HEK293 (cell line): ENCODE measurements at regions not wholly inside any gene's neighbourhood (a gene's known extent, or its start where the extent isn't known, plus 50 kb on each side); places are given as distances from the start of the nearest gene placed in this dataset.

Source experiments
- CTCF ChIA-PET: fragments of 350-600 bp; formaldehyde crosslinking; extraction: SDS; loops from one replicate; lab custom pipeline; 2021; ENCODE audit warnings: antibody characterized with exemption; lab: Yijun Ruan, JAX
- POLR2A ChIA-PET: fragments of 300-600 bp; formaldehyde crosslinking; extraction: SDS; loops from one replicate; lab custom pipeline; 2020; ENCODE audit warnings: antibody characterized with exemption, inconsistent platforms; lab: Yijun Ruan, JAX
- H3K27ac ChIP-seq: fragments of 200-500 bp; sonication (Bioruptor generic); 2 replicates; pipeline ENCODE4 v1.5.1; 2014; ENCODE audit warnings: low read depth, low read length, control low read depth, inconsistent platforms; ENCODE audit errors: extremely low read depth
- H3K36me3 ChIP-seq, 2 experiments: fragments of 200-500 bp in 1 of 2; sonication (Bioruptor generic) in 1 of 2; 1 replicate in 1 of 2; 2 replicates in 1 of 2; pipeline ENCODE4 v1.5.1; 2014 to 2017; ENCODE audit warnings: inconsistent platforms in 2 of 2, low read length in 2 of 2; ENCODE audit not compliant: control insufficient read depth in 2 of 2, insufficient read depth in 1 of 2
- H3K4me1 ChIP-seq: fragments of 200-500 bp; sonication (Bioruptor generic); 2 replicates; pipeline ENCODE4 v1.5.1; 2014; ENCODE audit warnings: mild to moderate bottlenecking, low read length, inconsistent platforms; ENCODE audit not compliant: control insufficient read depth, insufficient read depth
- H3K4me3 ChIP-seq: 2 replicates; pipeline ENCODE4 v1.5.1; 2011; ENCODE audit warnings: low read depth, mild to moderate bottlenecking, control low read depth, low read length, moderate library complexity
- H3K9me3 ChIP-seq: fragments of 200-500 bp; sonication (Bioruptor generic); 2 replicates; pipeline ENCODE4 v1.5.1; 2014; ENCODE audit warnings: low read depth, low read length, inconsistent platforms; ENCODE audit not compliant: control insufficient read depth, insufficient read depth
- HOXD13 ChIP-seq: sonication (generic); formaldehyde crosslinking; IDR thresholded peaks from 2 replicates; pipeline ENCODE4 v1.8.0; 2022; ENCODE audit warnings: missing genetic modification reagents, borderline replicate concordance
- IKZF3 ChIP-seq: fragments of 450-650 bp; IDR thresholded peaks from 2 replicates; pipeline ENCODE4 v1.5.0; 2018; ENCODE audit warnings: missing biosample characterization, mild to moderate bottlenecking, missing genetic modification characterization, moderate library complexity
- SCRT1 ChIP-seq: fragments of 450-650 bp; formaldehyde crosslinking; IDR thresholded peaks from 2 replicates; pipeline ENCODE4 v1.5.1; 2016; ENCODE audit warnings: missing biosample characterization, missing genetic modification characterization, borderline replicate concordance
- ZBTB7A ChIP-seq: fragments of 450-650 bp; formaldehyde crosslinking; IDR thresholded peaks from 2 replicates; pipeline ENCODE4 v1.5.1; 2016; ENCODE audit warnings: low read depth, missing biosample characterization, missing genetic modification characterization
- ZNF10 ChIP-seq: fragments of 450-650 bp; formaldehyde crosslinking; IDR thresholded peaks from 2 replicates; pipeline ENCODE4 v1.5.1; 2017; ENCODE audit warnings: missing biosample characterization, missing genetic modification characterization
- ZNF121 ChIP-seq: fragments of 450-650 bp; formaldehyde crosslinking; IDR thresholded peaks from 2 replicates; pipeline ENCODE4 v1.5.1; 2016; ENCODE audit warnings: missing biosample characterization, missing genetic modification characterization
- ZNF19 ChIP-seq: fragments of 450-650 bp; formaldehyde crosslinking; IDR thresholded peaks from 2 replicates; pipeline ENCODE4; 2016; ENCODE audit warnings: missing biosample characterization, missing genetic modification characterization, low read depth
- ZNF211 ChIP-seq: fragments of 450-650 bp; formaldehyde crosslinking; IDR thresholded peaks from 2 replicates; pipeline ENCODE4 v1.5.1; 2016; ENCODE audit warnings: low read depth, missing biosample characterization, missing genetic modification characterization
- ZNF274 ChIP-seq, 2 experiments: fragments of 200-500 bp in 1 of 2; fragments of 450-650 bp in 1 of 2; sonication (Bioruptor generic) in 1 of 2; formaldehyde crosslinking in 1 of 2; IDR thresholded peaks; 2 replicates each; pipeline versions ENCODE4 v1.5.1 to v1.6.1; 2014 to 2016; ENCODE audit warnings: borderline replicate concordance in 1 of 2, inconsistent platforms in 1 of 2, low read length in 1 of 2, missing biosample characterization in 1 of 2, missing genetic modification characterization in 1 of 2
- ZNF324 ChIP-seq: fragments of 450-650 bp; formaldehyde crosslinking; IDR thresholded peaks from 2 replicates; pipeline ENCODE4 v1.5.1; 2016; ENCODE audit warnings: missing biosample characterization, missing genetic modification characterization
- ZNF558 ChIP-seq: fragments of 450-650 bp; formaldehyde crosslinking; IDR thresholded peaks from 2 replicates; pipeline ENCODE4 v1.5.1; 2016; ENCODE audit warnings: missing biosample characterization, missing genetic modification characterization
- ZNF585B ChIP-seq: fragments of 450-650 bp; formaldehyde crosslinking; IDR thresholded peaks from 2 replicates; pipeline ENCODE4 v1.5.1; 2016; ENCODE audit warnings: missing biosample characterization, missing genetic modification characterization
- ZNF596 ChIP-seq: fragments of 450-650 bp; IDR thresholded peaks from 2 replicates; pipeline ENCODE4 v1.5.0; 2018; ENCODE audit warnings: missing biosample characterization, mild to moderate bottlenecking, missing genetic modification characterization, moderate library complexity
- ZNF624 ChIP-seq: fragments of 450-650 bp; formaldehyde crosslinking; IDR thresholded peaks from 2 replicates; pipeline ENCODE4 v1.5.1; 2017; ENCODE audit warnings: missing biosample characterization, missing genetic modification characterization
- ZNF76 ChIP-seq: fragments of 450-650 bp; formaldehyde crosslinking; IDR thresholded peaks from 2 replicates; pipeline ENCODE4; 2016; ENCODE audit warnings: low read depth, missing biosample characterization, missing genetic modification characterization, borderline replicate concordance
- TF ChIP-seq, protein P1 (sequence below): fragments of 450-650 bp; formaldehyde crosslinking; IDR thresholded peaks from 2 replicates; pipeline ENCODE4 v1.5.1; 2016; ENCODE audit warnings: missing biosample characterization, missing genetic modification characterization
- TF ChIP-seq, protein P2 (sequence below): fragments of 450-650 bp; formaldehyde crosslinking; IDR thresholded peaks from 2 replicates; pipeline ENCODE4 v1.5.1; 2017; ENCODE audit warnings: missing biosample characterization, missing genetic modification characterization
- TF ChIP-seq, protein P3 (sequence below): fragments of 450-650 bp; formaldehyde crosslinking; IDR thresholded peaks from 2 replicates; pipeline ENCODE4 v1.5.1; 2017; ENCODE audit warnings: missing biosample characterization, mild to moderate bottlenecking, missing genetic modification characterization, moderate library complexity
- TF ChIP-seq, protein P4 (sequence below): fragments of 450-650 bp; formaldehyde crosslinking; IDR thresholded peaks from 2 replicates; pipeline ENCODE4 v1.5.1; 2016; ENCODE audit warnings: missing biosample characterization, missing genetic modification characterization
- TF ChIP-seq, protein P5 (sequence below): fragments of 450-650 bp; formaldehyde crosslinking; IDR thresholded peaks from 2 replicates; pipeline ENCODE4 v1.5.1; 2016; ENCODE audit warnings: missing biosample characterization, missing genetic modification characterization
- TF ChIP-seq, protein P6 (sequence below): fragments of 450-650 bp; formaldehyde crosslinking; IDR thresholded peaks from 2 replicates; pipeline ENCODE4 v1.5.1; 2016; ENCODE audit warnings: missing biosample characterization, missing genetic modification characterization

DNA sequence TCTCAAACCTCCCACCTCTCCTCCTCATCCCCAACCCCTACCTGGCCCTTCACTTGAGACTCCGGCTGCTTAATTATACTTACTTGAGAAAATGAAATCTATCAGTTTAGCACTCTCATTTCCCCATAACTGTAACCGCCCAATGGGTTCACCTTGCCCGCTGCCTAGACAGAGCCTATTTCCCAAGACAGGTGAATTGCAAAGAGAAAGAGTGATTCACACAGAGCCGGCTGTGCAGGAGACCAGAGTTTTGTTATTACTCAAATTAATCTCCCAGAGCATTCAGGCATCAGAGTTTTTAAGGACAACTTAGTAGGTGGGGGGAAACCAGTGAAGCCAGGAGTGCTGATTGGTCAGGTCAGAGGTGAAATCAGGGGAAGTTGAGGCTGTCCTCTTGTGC lies 301.4 kb upstream of the CDYL start:
- Histone ChIP-seq H3K9me3 (no peaks in the 10 kb centered on the region), H3K4me3 (no peak overlapping the region), H3K4me1 (no peaks in the 10 kb centered on the region), H3K27ac (no peak overlapping the region), H3K36me3 (no peaks in the 10 kb centered on the region)
- TF ChIP-seq, protein P1, sequence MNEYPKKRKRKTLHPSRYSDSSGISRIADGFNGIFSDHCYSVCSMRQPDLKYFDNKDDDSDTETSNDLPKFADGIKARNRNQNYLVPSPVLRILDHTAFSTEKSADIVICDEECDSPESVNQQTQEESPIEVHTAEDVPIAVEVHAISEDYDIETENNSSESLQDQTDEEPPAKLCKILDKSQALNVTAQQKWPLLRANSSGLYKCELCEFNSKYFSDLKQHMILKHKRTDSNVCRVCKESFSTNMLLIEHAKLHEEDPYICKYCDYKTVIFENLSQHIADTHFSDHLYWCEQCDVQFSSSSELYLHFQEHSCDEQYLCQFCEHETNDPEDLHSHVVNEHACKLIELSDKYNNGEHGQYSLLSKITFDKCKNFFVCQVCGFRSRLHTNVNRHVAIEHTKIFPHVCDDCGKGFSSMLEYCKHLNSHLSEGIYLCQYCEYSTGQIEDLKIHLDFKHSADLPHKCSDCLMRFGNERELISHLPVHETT (tag by site-specific recombination), result no peak
- TF ChIP-seq SCRT1 (no peak), ZNF324 (tag by site-specific recombination) (no peak), ZNF10 (tag by site-specific recombination) (no peak), IKZF3 (tag by site-specific recombination) (no peak), ZNF121 (tag by site-specific recombination) (no peak), HOXD13 (CRISPR knock-in tag) (no peak), ZNF211 (tag by site-specific recombination) (no peak), ZNF274 (IDR thresholded peaks at IDR 0.05; ENCODE audit: low read length) (no peak), ZNF274 (tag by site-specific recombination; IDR thresholded peaks at IDR 0.05; ENCODE audit: borderline replicate concordance) (no peak), ZNF585B (no peak)
- TF ChIP-seq, protein P2, sequence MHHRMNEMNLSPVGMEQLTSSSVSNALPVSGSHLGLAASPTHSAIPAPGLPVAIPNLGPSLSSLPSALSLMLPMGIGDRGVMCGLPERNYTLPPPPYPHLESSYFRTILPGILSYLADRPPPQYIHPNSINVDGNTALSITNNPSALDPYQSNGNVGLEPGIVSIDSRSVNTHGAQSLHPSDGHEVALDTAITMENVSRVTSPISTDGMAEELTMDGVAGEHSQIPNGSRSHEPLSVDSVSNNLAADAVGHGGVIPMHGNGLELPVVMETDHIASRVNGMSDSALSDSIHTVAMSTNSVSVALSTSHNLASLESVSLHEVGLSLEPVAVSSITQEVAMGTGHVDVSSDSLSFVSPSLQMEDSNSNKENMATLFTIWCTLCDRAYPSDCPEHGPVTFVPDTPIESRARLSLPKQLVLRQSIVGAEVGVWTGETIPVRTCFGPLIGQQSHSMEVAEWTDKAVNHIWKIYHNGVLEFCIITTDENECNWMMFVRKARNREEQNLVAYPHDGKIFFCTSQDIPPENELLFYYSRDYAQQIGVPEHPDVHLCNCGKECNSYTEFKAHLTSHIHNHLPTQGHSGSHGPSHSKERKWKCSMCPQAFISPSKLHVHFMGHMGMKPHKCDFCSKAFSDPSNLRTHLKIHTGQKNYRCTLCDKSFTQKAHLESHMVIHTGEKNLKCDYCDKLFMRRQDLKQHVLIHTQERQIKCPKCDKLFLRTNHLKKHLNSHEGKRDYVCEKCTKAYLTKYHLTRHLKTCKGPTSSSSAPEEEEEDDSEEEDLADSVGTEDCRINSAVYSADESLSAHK (tag by site-specific recombination), result no peak
- TF ChIP-seq, protein P3, sequence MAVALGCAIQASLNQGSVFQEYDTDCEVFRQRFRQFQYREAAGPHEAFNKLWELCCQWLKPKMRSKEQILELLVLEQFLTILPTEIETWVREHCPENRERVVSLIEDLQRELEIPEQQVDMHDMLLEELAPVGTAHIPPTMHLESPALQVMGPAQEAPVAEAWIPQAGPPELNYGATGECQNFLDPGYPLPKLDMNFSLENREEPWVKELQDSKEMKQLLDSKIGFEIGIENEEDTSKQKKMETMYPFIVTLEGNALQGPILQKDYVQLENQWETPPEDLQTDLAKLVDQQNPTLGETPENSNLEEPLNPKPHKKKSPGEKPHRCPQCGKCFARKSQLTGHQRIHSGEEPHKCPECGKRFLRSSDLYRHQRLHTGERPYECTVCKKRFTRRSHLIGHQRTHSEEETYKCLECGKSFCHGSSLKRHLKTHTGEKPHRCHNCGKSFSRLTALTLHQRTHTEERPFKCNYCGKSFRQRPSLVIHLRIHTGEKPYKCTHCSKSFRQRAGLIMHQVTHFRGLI (tag by site-specific recombination), result no peak
- TF ChIP-seq, protein P4, sequence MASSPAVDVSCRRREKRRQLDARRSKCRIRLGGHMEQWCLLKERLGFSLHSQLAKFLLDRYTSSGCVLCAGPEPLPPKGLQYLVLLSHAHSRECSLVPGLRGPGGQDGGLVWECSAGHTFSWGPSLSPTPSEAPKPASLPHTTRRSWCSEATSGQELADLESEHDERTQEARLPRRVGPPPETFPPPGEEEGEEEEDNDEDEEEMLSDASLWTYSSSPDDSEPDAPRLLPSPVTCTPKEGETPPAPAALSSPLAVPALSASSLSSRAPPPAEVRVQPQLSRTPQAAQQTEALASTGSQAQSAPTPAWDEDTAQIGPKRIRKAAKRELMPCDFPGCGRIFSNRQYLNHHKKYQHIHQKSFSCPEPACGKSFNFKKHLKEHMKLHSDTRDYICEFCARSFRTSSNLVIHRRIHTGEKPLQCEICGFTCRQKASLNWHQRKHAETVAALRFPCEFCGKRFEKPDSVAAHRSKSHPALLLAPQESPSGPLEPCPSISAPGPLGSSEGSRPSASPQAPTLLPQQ (tag by site-specific recombination), result no peak
- ChIA-PET POLR2A (no interaction called here), CTCF (no interaction called here)

DNA sequence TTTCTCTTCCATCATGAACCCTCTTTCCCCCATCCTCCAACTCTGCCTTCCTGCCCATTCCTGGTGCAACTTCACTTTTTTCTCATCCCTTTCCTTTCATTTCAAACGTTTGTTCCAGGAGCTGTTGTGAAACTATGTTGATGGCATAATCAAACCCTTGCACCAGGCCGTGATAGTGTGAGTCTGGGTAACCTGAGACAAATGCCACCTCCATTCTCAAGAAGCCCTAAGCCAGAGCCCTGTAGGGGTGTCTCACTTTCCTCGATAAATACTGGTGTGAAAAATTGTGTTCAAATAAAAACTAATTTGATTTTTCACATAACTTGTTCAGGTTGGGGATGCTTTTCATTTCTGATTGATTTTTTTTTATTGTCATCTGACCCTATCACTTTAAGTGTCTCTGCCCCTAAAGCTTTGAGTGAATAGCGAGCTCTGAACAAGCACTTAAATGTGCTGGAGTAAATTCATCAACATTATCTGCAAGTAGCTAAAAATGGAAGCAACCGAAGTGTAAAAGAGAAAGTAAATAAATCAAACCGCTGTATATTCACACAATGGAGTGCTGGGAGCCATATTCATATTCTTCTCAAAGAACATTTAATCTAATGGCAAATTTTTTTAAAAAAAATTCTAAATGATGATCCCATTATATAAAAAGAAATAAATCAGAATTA lies 303.1 kb upstream of the CDYL start:
- Histone ChIP-seq H3K27ac (no peak overlapping the region), H3K9me3 (no peaks in the 10 kb centered on the region), H3K36me3 (no peaks in the 10 kb centered on the region), H3K4me3 (no peak overlapping the region), H3K4me1 (no peaks in the 10 kb centered on the region)
- TF ChIP-seq ZNF596 (tag by site-specific recombination), result no peak
- TF ChIP-seq, protein P5, sequence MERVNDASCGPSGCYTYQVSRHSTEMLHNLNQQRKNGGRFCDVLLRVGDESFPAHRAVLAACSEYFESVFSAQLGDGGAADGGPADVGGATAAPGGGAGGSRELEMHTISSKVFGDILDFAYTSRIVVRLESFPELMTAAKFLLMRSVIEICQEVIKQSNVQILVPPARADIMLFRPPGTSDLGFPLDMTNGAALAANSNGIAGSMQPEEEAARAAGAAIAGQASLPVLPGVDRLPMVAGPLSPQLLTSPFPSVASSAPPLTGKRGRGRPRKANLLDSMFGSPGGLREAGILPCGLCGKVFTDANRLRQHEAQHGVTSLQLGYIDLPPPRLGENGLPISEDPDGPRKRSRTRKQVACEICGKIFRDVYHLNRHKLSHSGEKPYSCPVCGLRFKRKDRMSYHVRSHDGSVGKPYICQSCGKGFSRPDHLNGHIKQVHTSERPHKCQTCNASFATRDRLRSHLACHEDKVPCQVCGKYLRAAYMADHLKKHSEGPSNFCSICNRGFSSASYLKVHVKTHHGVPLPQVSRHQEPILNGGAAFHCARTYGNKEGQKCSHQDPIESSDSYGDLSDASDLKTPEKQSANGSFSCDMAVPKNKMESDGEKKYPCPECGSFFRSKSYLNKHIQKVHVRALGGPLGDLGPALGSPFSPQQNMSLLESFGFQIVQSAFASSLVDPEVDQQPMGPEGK, result no peak
- no peak for TF ChIP-seq ZNF76 (tag by site-specific recombination)
- no peak for TF ChIP-seq ZNF19 (tag by site-specific recombination)
- TF ChIP-seq, protein P6, sequence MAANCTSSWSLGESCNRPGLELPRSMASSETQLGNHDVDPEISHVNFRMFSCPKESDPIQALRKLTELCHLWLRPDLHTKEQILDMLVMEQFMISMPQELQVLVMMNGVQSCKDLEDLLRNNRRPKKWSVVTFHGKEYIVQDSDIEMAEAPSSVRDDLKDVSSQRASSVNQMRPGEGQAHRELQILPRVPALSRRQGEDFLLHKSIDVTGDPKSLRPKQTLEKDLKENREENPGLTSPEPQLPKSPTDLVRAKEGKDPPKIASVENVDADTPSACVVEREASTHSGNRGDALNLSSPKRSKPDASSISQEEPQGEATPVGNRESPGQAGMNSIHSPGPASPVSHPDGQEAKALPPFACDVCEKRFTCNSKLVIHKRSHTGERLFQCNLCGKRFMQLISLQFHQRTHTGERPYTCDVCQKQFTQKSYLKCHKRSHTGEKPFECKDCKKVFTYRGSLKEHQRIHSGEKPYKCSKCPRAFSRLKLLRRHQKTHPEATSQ, result no peak
- no peak for TF ChIP-seq ZNF624 (tag by site-specific recombination)
- TF ChIP-seq ZNF558 (tag by site-specific recombination), result no peak
- TF ChIP-seq ZBTB7A (tag by site-specific recombination), result no peak
- no peak for TF ChIP-seq ZNF274 (IDR thresholded peaks at IDR 0.05; ENCODE audit: low read length)
- no peak for TF ChIP-seq ZNF274 (tag by site-specific recombination; IDR thresholded peaks at IDR 0.05; ENCODE audit: borderline replicate concordance)
- POLR2A ChIA-PET, result interaction anchor here (0.5 kb wide), 1 partner anchor 1384 kb away, joined by 3 read pairs; no protein-coding TSS in a partner anchor
- CTCF ChIA-PET, result interaction anchor here (0.7 to 0.8 kb wide), 2 partner anchors 249 to 1187 kb away, joined by 3 to 4 read pairs; no protein-coding TSS in a partner anchor
